Progenitor cell of endocrine pancreas (in vitro differentiated cells): ENCODE measurements at regions not wholly inside any gene's neighbourhood (a gene's known extent, or its start where the extent isn't known, plus 50 kb on each side); places are given as distances from the start of the nearest gene placed in this dataset.

Experiments
- DNase-seq: peaks from one replicate; pipeline ENCODE4 v3.0.0; 2021; ENCODE audit warnings: low spot score; ENCODE audit not compliant: unreplicated experiment
- H3K27ac Mint-ChIP-seq: 2 replicates; pipeline ENCODE4 v1.8.0; 2021; ENCODE audit warnings: mild to moderate bottlenecking, moderate library complexity, mixed read lengths
- H3K27me3 Mint-ChIP-seq: 2 replicates; pipeline ENCODE4 v1.8.0; 2021; ENCODE audit warnings: mixed read lengths
- H3K36me3 Mint-ChIP-seq: 2 replicates; pipeline ENCODE4 v1.8.0; 2022; ENCODE audit warnings: mixed read lengths; ENCODE audit not compliant: insufficient read depth
- H3K4me1 Mint-ChIP-seq: 2 replicates; pipeline ENCODE4 v1.8.0; 2021; ENCODE audit warnings: low read depth, mixed read lengths
- H3K4me3 Mint-ChIP-seq: 2 replicates; pipeline ENCODE4 v1.8.0; 2021; ENCODE audit warnings: low read depth, mild to moderate bottlenecking, moderate library complexity, mixed read lengths
- H3K9me3 Mint-ChIP-seq: 2 replicates; pipeline ENCODE4 v1.8.0; 2021; ENCODE audit warnings: low read depth, mixed read lengths
- CTCF ChIP-seq: fragments of 200-600 bp; sonication (generic); IDR thresholded peaks from one replicate; pipeline ENCODE4 v1.5.0; 2021; ENCODE audit warnings: antibody characterized with exemption, mild to moderate bottlenecking; ENCODE audit not compliant: unreplicated experiment

- Mint-ChIP-seq H3K27me3 (peaks cover 3% of the 10 kb centered on the region), H3K9me3 (no peaks in the 10 kb centered on the region), H3K27ac (no peak overlapping the region), H3K36me3 (no peaks in the 10 kb centered on the region), H3K4me3 (no peak overlapping the region), H3K4me1 (no peaks in the 10 kb centered on the region)
- TF ChIP-seq CTCF, result no peak
- DNase-seq, result no peak
These were observed 78.3 kb upstream of the TMEM72 start for GRCh38 chr10:44832595-44833390.

GRCh38 chr10:44834131-44834530 lies 77.0 kb upstream of the TMEM72 start:
- Mint-ChIP-seq H3K27ac (no peak overlapping the region), H3K4me3 (no peak overlapping the region)
- no peak for TF ChIP-seq CTCF

GRCh38 chr10:44835300-44835699 lies 75.8 kb upstream of the TMEM72 start:
- no peak overlapping the region for H3K27ac Mint-ChIP-seq
- H3K9me3 Mint-ChIP-seq, result no peaks in the 10 kb centered on the region
- no peaks in the 10 kb centered on the region for H3K4me1 Mint-ChIP-seq
- no peak overlapping the region for H3K4me3 Mint-ChIP-seq
- TF ChIP-seq CTCF, result no peak
- H3K27me3 Mint-ChIP-seq, result peaks cover 5% of the 10 kb centered on the region
- H3K36me3 Mint-ChIP-seq, result no peaks in the 10 kb centered on the region
- no peak for DNase-seq

More at GRCh38 chr10:44834131-44834530, 77.0 kb upstream of the TMEM72 start:
- DNase-seq, result no peak
- Mint-ChIP-seq H3K36me3 (no peaks in the 10 kb centered on the region), H3K4me1 (no peaks in the 10 kb centered on the region), H3K27me3 (peaks cover 5% of the 10 kb centered on the region), H3K9me3 (no peaks in the 10 kb centered on the region)

GRCh38 chr10:44843484-44843883 lies 67.7 kb upstream of the TMEM72 start:
- Mint-ChIP-seq H3K9me3 (no peaks in the 10 kb centered on the region), H3K36me3 (no peaks in the 10 kb centered on the region), H3K4me3 (no peak overlapping the region), H3K4me1 (no peaks in the 10 kb centered on the region), H3K27ac (no peak overlapping the region), H3K27me3 (peaks cover 5% of the 10 kb centered on the region)
- no peak for TF ChIP-seq CTCF
- DNase-seq, result no peak

GRCh38 chr10:44845361-44846175 lies 65.6 kb upstream of the TMEM72 start:
- TF ChIP-seq CTCF, result no peak
- Mint-ChIP-seq H3K4me1 (no peaks in the 10 kb centered on the region), H3K36me3 (no peaks in the 10 kb centered on the region), H3K27me3 (no peaks in the 10 kb centered on the region), H3K9me3 (no peaks in the 10 kb centered on the region), H3K27ac (no peak overlapping the region), H3K4me3 (no peak overlapping the region)
- no peak for DNase-seq
